Cardiac muscle cell (in vitro differentiated cells and primary cell): ENCODE measurements at regions not wholly inside any gene's neighbourhood (a gene's known extent, or its start where the extent isn't known, plus 50 kb on each side); places are given as distances from the start of the nearest gene placed in this dataset.

Experiments
- DNase-seq, 2 donors: peaks; one replicate each; pipeline versions ENCODE4 v3.0.0 to v3.0.0-alpha.2; 2010 to 2017; ENCODE audit warnings: low read depth in 1 of 2, low spot score in 1 of 2
- H3K27ac ChIP-seq: fragments of 200-600 bp; sonication (generic); 2 replicates; pipeline ENCODE4 v1.5.1; 2016
- H3K27me3 ChIP-seq: fragments of 200-600 bp; sonication (generic); 2 replicates; pipeline ENCODE4 v1.6.0; 2016; ENCODE audit warnings: control low read depth
- H3K36me3 ChIP-seq: fragments of 200-600 bp; sonication (generic); 2 replicates; pipeline ENCODE4 v1.5.1; 2016; ENCODE audit warnings: control low read depth
- H3K4me1 ChIP-seq: fragments of 200-600 bp; sonication (generic); 2 replicates; pipeline ENCODE4 v1.8.1; 2017; ENCODE audit warnings: low read depth, mild to moderate bottlenecking, mixed run types
- H3K4me3 ChIP-seq: fragments of 200-600 bp; sonication (generic); 2 replicates; pipeline ENCODE4 v1.5.1; 2016; ENCODE audit warnings: mild to moderate bottlenecking
- H3K9me3 ChIP-seq: fragments of 200-600 bp; sonication (generic); 2 replicates; pipeline ENCODE4 v1.5.1; 2017; ENCODE audit warnings: low read depth, mild to moderate bottlenecking, control low read depth
- TF ChIP-seq, protein P1 (sequence below): IDR thresholded peaks from 2 replicates; pipeline ENCODE4 v1.5.1; 2012; ENCODE audit warnings: low read depth, mild to moderate bottlenecking, low read length

DNA sequence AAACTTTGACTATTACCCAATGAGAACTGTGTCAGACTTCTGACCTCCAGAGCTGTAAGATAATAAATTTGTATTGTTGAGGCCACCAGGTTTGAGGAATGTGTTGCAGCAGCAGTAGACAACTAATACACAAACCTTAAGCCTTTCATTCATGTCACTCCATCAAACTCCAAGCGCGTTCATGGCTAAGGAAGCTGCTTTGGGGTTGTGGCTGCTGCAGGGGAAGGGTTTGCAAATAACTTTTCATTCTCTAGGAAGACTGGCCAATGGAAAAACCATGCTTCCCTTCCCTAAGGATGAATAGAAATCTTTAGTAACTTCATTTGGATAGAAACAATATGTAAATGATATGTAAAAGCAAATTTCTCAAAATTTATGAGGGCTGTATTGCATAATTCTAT lies 170.4 kb downstream of the RHOU start:
- H3K4me3 ChIP-seq = no peak overlapping the region
- H3K36me3 ChIP-seq = no peaks in the 10 kb centered on the region
- H3K9me3 ChIP-seq = no peaks in the 10 kb centered on the region
- H3K4me1 ChIP-seq = no peaks in the 10 kb centered on the region
- TF ChIP-seq, protein P1, sequence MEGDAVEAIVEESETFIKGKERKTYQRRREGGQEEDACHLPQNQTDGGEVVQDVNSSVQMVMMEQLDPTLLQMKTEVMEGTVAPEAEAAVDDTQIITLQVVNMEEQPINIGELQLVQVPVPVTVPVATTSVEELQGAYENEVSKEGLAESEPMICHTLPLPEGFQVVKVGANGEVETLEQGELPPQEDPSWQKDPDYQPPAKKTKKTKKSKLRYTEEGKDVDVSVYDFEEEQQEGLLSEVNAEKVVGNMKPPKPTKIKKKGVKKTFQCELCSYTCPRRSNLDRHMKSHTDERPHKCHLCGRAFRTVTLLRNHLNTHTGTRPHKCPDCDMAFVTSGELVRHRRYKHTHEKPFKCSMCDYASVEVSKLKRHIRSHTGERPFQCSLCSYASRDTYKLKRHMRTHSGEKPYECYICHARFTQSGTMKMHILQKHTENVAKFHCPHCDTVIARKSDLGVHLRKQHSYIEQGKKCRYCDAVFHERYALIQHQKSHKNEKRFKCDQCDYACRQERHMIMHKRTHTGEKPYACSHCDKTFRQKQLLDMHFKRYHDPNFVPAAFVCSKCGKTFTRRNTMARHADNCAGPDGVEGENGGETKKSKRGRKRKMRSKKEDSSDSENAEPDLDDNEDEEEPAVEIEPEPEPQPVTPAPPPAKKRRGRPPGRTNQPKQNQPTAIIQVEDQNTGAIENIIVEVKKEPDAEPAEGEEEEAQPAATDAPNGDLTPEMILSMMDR = no peak
- H3K27me3 ChIP-seq = no peaks in the 10 kb centered on the region
- no peak overlapping the region for H3K27ac ChIP-seq
- DNase-seq = no peak

- DNase-seq = no peak
- no peak overlapping the region for H3K27ac ChIP-seq
These were observed 171.1 kb downstream of the RHOU start for GRCh38 chr1:228906223-228906860.

GRCh38 chr1:228911225-228912210 lies 176.2 kb downstream of the RHOU start:
- H3K4me3 ChIP-seq = no peak overlapping the region

More at GRCh38 chr1:228906223-228906860, 171.1 kb downstream of the RHOU start:
- TF ChIP-seq, protein P1 = no peak
- Histone ChIP-seq H3K4me1 (no peaks in the 10 kb centered on the region), H3K9me3 (no peaks in the 10 kb centered on the region), H3K27me3 (no peaks in the 10 kb centered on the region), H3K36me3 (no peaks in the 10 kb centered on the region), H3K4me3 (no peak overlapping the region)

GRCh38 chr1:228913626-228914414 lies 178.5 kb downstream of the RHOU start:
- H3K36me3 ChIP-seq = no peaks in the 10 kb centered on the region
- H3K27me3 ChIP-seq = no peaks in the 10 kb centered on the region
- no peak overlapping the region for H3K4me3 ChIP-seq
- no peak for DNase-seq
- H3K4me1 ChIP-seq = peaks cover 7% of the 10 kb centered on the region
- no peak overlapping the region for H3K27ac ChIP-seq
- H3K9me3 ChIP-seq = no peaks in the 10 kb centered on the region
- TF ChIP-seq, protein P1 = no peak

More at GRCh38 chr1:228911225-228912210, 176.2 kb downstream of the RHOU start:
- no peaks in the 10 kb centered on the region for H3K27me3 ChIP-seq
- TF ChIP-seq, protein P1 = no peak
- H3K4me1 ChIP-seq = no peaks in the 10 kb centered on the region
- no peaks in the 10 kb centered on the region for H3K36me3 ChIP-seq
- DNase-seq = no peak
- no peak overlapping the region for H3K27ac ChIP-seq
- no peaks in the 10 kb centered on the region for H3K9me3 ChIP-seq

- DNase-seq = no peak
- TF ChIP-seq, protein P1 = no peak
- no peaks in the 10 kb centered on the region for H3K27me3 ChIP-seq
- H3K4me1 ChIP-seq = peaks cover 7% of the 10 kb centered on the region
- H3K27ac ChIP-seq = no peak overlapping the region
- H3K36me3 ChIP-seq = no peaks in the 10 kb centered on the region
- no peaks in the 10 kb centered on the region for H3K9me3 ChIP-seq
- H3K4me3 ChIP-seq = no peak overlapping the region
These were observed 179.4 kb downstream of the RHOU start for GRCh38 chr1:228914700-228915099.
